K562 (cell line): ENCODE measurements at regions not wholly inside any gene's neighbourhood (a gene's known extent, or its start where the extent isn't known, plus 50 kb on each side); places are given as distances from the start of the nearest gene placed in this dataset.

Experiments
- ATAC-seq: fragments of 200-7000 bp; cut with Tn5 transposase; 3 replicates; pipeline ENCODE4 v1.9.1; 2020; ENCODE audit warnings: moderate library complexity
- BruUV-seq: library from RNA; stranded (reverse); fragments of 400-500 nt; replicated peaks from 2 replicates; lab custom pipeline; 2021; lab: Mats Ljungman, UMichigan
- CTCF ChIA-PET: fragments of 300-600 bp; formaldehyde crosslinking; extraction: SDS; loops from one replicate; lab custom pipeline; 2021; ENCODE audit warnings: low intra/inter-chr PET ratio; lab: Yijun Ruan, JAX
- POLR2A ChIA-PET: fragments of 300-600, 350-650 bp; sonication (Branson Sonifier 250); formaldehyde crosslinking; extraction: SDS; loops from one replicate; lab custom pipeline; 2021; ENCODE audit warnings: antibody characterized with exemption, inconsistent platforms; lab: Yijun Ruan, JAX
- DNase-seq, 4 experiments: peaks; one replicate each; pipeline versions ENCODE4 v3.0.0 to v3.0.0-alpha.2; 2011 to 2018; ENCODE audit warnings: low spot score in 3 of 4, mixed read lengths in 3 of 4; ENCODE audit errors: extremely low read depth in 1 of 4
- FAIRE-seq: peaks from 2 replicates; lab custom pipeline; 2011; peaks lifted over from hg19 to GRCh38; lab: Jason Lieb, UNC
- H2AFZ ChIP-seq: 2 replicates; pipeline ENCODE4 v1.6.0; 2011; ENCODE audit warnings: low read depth, low read length, control low read depth, inconsistent platforms
- H3K27ac ChIP-seq: fragments of 200-600 bp; 3 replicates; pipeline ENCODE4 v1.8.0; 2011; ENCODE audit warnings: low read depth, mild to moderate bottlenecking, control low read depth, inconsistent platforms, low read length, moderate library complexity, mixed read lengths; ENCODE audit errors: extremely low read depth
- H3K27me3 ChIP-seq, 2 experiments: fragments of 300-600 bp in 1 of 2; 2 replicates in 1 of 2; 3 replicates in 1 of 2; pipeline versions ENCODE4 v1.6.0 to v1.8.0; 2011; ENCODE audit warnings: inconsistent platforms in 2 of 2, low read length in 2 of 2, mild to moderate bottlenecking in 1 of 2, mixed read lengths in 1 of 2, moderate library complexity in 1 of 2; ENCODE audit not compliant: control insufficient read depth in 2 of 2, insufficient read depth in 2 of 2
- H3K36me3 ChIP-seq: fragments of 300-600 bp; 3 replicates; pipeline ENCODE4 v1.8.0; 2011; ENCODE audit warnings: mild to moderate bottlenecking, low read length, inconsistent platforms; ENCODE audit not compliant: control insufficient read depth, insufficient read depth
- H3K4me1 ChIP-seq, 2 experiments: fragments of 200-600 bp in 1 of 2; replicated peaks in 1 of 2; 2 replicates in 1 of 2; 3 replicates in 1 of 2; pipeline versions ENCODE4 v1.5.1 to v1.8.0; 2011; ENCODE audit warnings: inconsistent platforms in 2 of 2, low read length in 2 of 2, mild to moderate bottlenecking in 1 of 2, mixed read lengths in 1 of 2, moderate library complexity in 1 of 2; ENCODE audit not compliant: control insufficient read depth in 2 of 2, insufficient read depth in 2 of 2
- H3K4me2 ChIP-seq: 2 replicates; pipeline ENCODE4 v1.6.1; 2011; ENCODE audit warnings: low read length, control low read depth, inconsistent platforms, mixed read lengths; ENCODE audit not compliant: insufficient read depth
- H3K4me3 ChIP-seq: fragments of 200-600 bp; sonication (generic), shearing (Covaris generic); 2 replicates; pipeline ENCODE4 v1.5.1; 2016; ENCODE audit warnings: control low read depth, inconsistent platforms
- H3K79me2 ChIP-seq: fragments of 200-600 bp; 3 replicates; pipeline ENCODE4 v1.8.0; 2011; ENCODE audit warnings: low read length, inconsistent platforms; ENCODE audit not compliant: control insufficient read depth, insufficient read depth
- H3K9ac ChIP-seq, 2 experiments: 2 replicates each; pipeline versions ENCODE4 v1.6.0 to v1.6.1; 2011; ENCODE audit warnings: low read depth in 2 of 2, low read length in 2 of 2, control low read depth in 1 of 2, inconsistent platforms in 1 of 2, mild to moderate bottlenecking in 1 of 2, mixed read lengths in 1 of 2; ENCODE audit not compliant: insufficient read depth in 1 of 2
- H3K9me1 ChIP-seq: one replicate; pipeline ENCODE4 v1.6.0; 2011; ENCODE audit warnings: inconsistent platforms, mild to moderate bottlenecking, low read length, moderate library complexity; ENCODE audit not compliant: control insufficient read depth, insufficient read depth
- H3K9me3 ChIP-seq: replicated peaks from 2 replicates; pipeline ENCODE4 v1.5.1; 2011; ENCODE audit warnings: low read depth, low read length, inconsistent platforms; ENCODE audit not compliant: control insufficient read depth, insufficient read depth
- H4K20me1 ChIP-seq: replicated peaks from 2 replicates; pipeline ENCODE4 v1.6.1; 2011; ENCODE audit warnings: low read length, inconsistent platforms, mixed read lengths; ENCODE audit not compliant: control insufficient read depth, insufficient read depth
- ADNP ChIP-seq: fragments of 200-800 bp; sonication (Bioruptor generic); IDR thresholded peaks from 2 replicates; pipeline ENCODE4 v1.6.1; 2016; ENCODE audit warnings: missing genetic modification characterization, missing compliant biosample characterization
- BRD4 ChIP-seq: fragments of 200-600 bp; sonication (generic); IDR thresholded peaks from 2 replicates; pipeline ENCODE4 v1.6.1; 2017; ENCODE audit warnings: inconsistent platforms
- ETV1 ChIP-seq: fragments of 450-650 bp; conservative IDR thresholded peaks from 2 replicates; pipeline ENCODE4 v1.6.1; 2016; ENCODE audit warnings: missing genetic modification characterization, control low read depth, low read depth, missing compliant biosample characterization
- HMBOX1 ChIP-seq: sonication (generic); IDR thresholded peaks from 2 replicates; pipeline ENCODE4 v1.6.1; 2016
- KDM1A ChIP-seq, 2 experiments: fragments of 450-650 bp; IDR thresholded peaks; 2 replicates each; pipeline ENCODE4 v1.6.1; 2016; ENCODE audit warnings: mild to moderate bottlenecking in 2 of 2
- KLF16 ChIP-seq: IDR thresholded peaks from 2 replicates; pipeline ENCODE4 v1.6.1; 2016; ENCODE audit warnings: antibody characterized with exemption
- MAFG ChIP-seq: fragments of 450-650 bp; conservative IDR thresholded peaks from 2 replicates; pipeline ENCODE4 v1.6.1; 2016; ENCODE audit warnings: missing genetic modification characterization, missing compliant biosample characterization
- MCM3 ChIP-seq: fragments of 450-650 bp; IDR thresholded peaks from 2 replicates; pipeline ENCODE4 v1.6.1; 2016
- MITF ChIP-seq: IDR thresholded peaks from 2 replicates; pipeline ENCODE4 v1.6.1; 2014; ENCODE audit warnings: antibody characterized with exemption
- NR3C1 ChIP-seq: sonication (generic); formaldehyde crosslinking; IDR thresholded peaks from 2 replicates; pipeline ENCODE4 v1.8.1; 2022; ENCODE audit warnings: missing genetic modification reagents
- PHF20 ChIP-seq: fragments of 450-650 bp; IDR thresholded peaks from 2 replicates; pipeline ENCODE4 v1.6.1; 2018; ENCODE audit not compliant: partially characterized antibody
- POLR3A ChIP-seq: IDR thresholded peaks from 2 replicates; pipeline ENCODE4 v1.6.1; 2011; ENCODE audit warnings: borderline replicate concordance, mild to moderate bottlenecking, moderate library complexity; ENCODE audit not compliant: insufficient read length, insufficient read depth; ENCODE audit errors: extremely low read depth
- SMAD2 ChIP-seq: fragments of 150-350 bp; IDR thresholded peaks from 2 replicates; pipeline ENCODE4 v1.6.1; 2014; ENCODE audit warnings: low read depth, mild to moderate bottlenecking, low read length
- ZC3H8 ChIP-seq: fragments of 450-650 bp; IDR thresholded peaks from 2 replicates; pipeline ENCODE4 v1.6.1; 2017
- ZNF253 ChIP-seq: fragments of 250-450 bp; sonication (Bioruptor Pico); conservative IDR thresholded peaks from 2 replicates; pipeline ENCODE4 v1.6.1; 2021; ENCODE audit warnings: mild to moderate bottlenecking
- ZNF512 ChIP-seq: IDR thresholded peaks from 2 replicates; pipeline ENCODE4 v1.6.1; 2016; ENCODE audit warnings: missing genetic modification characterization, missing compliant biosample characterization
- ZNF644 ChIP-seq: fragments of 200-800 bp; sonication (Bioruptor generic); IDR thresholded peaks from 2 replicates; pipeline ENCODE4 v1.6.1; 2016; ENCODE audit warnings: low read depth, missing genetic modification characterization, missing compliant biosample characterization
- ZZZ3 ChIP-seq: fragments of 450-650 bp; IDR thresholded peaks from 2 replicates; pipeline ENCODE4 v1.6.1; 2016; ENCODE audit warnings: antibody characterized with exemption, mild to moderate bottlenecking, moderate library complexity
- WGBS: fragments of 100-300 bp; shearing (Covaris generic); methylation state at CpG from one replicate; pipeline ENCODE4 v1.1.6; 2016; ENCODE audit warnings: low coverage, mixed read lengths; ENCODE audit not compliant: insufficient coverage; ENCODE audit errors: missing lambda C conversion rate; 5-methylcytosine and 5-hydroxymethylcytosine counted together
- in situ Hi-C: fragments of 300-500 bp; cut with MboI; formaldehyde crosslinking; loops from 4 replicates; pipeline ENCODE4 v1.15.0; 2018; ENCODE audit warnings: inconsistent platforms, mixed read lengths
- intact Hi-C: fragments of 100-400 bp; cut with micrococcal nuclease; formaldehyde crosslinking; loops from 2 replicates; pipeline ENCODE4 v1.14.2; 2022

GRCh38 chr15:79492065-79492464, 59.9 kb downstream of the MINAR1 start:
- no peaks in the 10 kb centered on the region for H3K79me2 ChIP-seq
- ChIA-PET CTCF (no interaction called here), POLR2A (no interaction called here)
- H3K36me3 ChIP-seq: no peaks in the 10 kb centered on the region
- DNase-seq: no peak
- no peaks in the 10 kb centered on the region for H3K9me3 ChIP-seq
- no peaks in the 10 kb centered on the region for H3K9me1 ChIP-seq
- H3K4me3 ChIP-seq: no peak overlapping the region
- intact Hi-C loops: no loop called here
- no peak for FAIRE-seq
- ATAC-seq: no peak
- H2AFZ ChIP-seq: no peak overlapping the region
- WGBS: 0% methylated on average over 3 of the region's 3 CpGs
- H4K20me1 ChIP-seq: no peaks in the 10 kb centered on the region
- no peak overlapping the region for H3K9ac ChIP-seq
- no peaks in the 10 kb centered on the region; a peak in 1 of 5 replicates for H3K27me3 ChIP-seq
- in situ Hi-C loops: no loop called here
- no peak for TF ChIP-seq BRD4
- TF ChIP-seq KDM1A (IDR thresholded peaks at IDR 0.05): no peak
- TF ChIP-seq ZNF253 (CRISPR knock-in tag): no peak
- TF ChIP-seq ZZZ3: no peak
- no peak for TF ChIP-seq MCM3
- no peak for TF ChIP-seq KLF16
- TF ChIP-seq SMAD2: no peak
- TF ChIP-seq MAFG (tag): no peak
- no peak for TF ChIP-seq ZNF512 (tag)
- TF ChIP-seq ZC3H8: no peak
- no peak for TF ChIP-seq NR3C1
- no peak for TF ChIP-seq ZNF644
- no peak for TF ChIP-seq ADNP (tag)
- TF ChIP-seq HMBOX1: no peak
- TF ChIP-seq PHF20: no peak
- TF ChIP-seq POLR3A: no peak
- TF ChIP-seq ETV1 (tag): no peak
- TF ChIP-seq MITF: no peak
- TF ChIP-seq, all 486 proteins: peak for 0
- H3K4me2 ChIP-seq: no peak overlapping the region
- no peak overlapping the region for H3K27ac ChIP-seq
- H3K4me1 ChIP-seq: no peaks in the 10 kb centered on the region
- BruUV-seq: no TSS peak
